ENCODE measurements at regions not wholly inside any gene's neighbourhood (a gene's known extent, or its start where the extent isn't known, plus 50 kb on each side); places are given as distances from the start of the nearest gene placed in this dataset.
A peak's percentile ranks its signal among the peaks of the same experiment; 100 is the strongest.

DNA sequence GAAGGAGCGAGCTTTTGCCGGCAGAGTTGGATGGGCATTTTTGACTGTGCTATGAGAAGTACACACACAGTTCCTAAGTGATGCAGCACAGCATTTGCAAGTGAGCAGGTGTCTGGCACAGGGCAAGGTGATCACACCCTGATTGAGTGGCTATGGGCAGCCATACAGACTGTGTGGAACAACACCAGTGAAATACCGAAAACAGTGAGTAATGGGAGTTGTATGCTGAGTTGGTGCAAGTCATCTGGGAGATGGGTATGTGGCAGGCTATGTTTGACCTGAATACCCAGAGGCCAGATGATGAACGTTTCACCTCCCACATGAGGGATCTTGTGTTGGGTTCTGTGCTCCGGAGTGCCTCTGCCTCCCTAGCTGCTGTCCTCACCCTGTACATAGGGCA is 53.5 kb upstream of the TIPARP start:
- DNase-seq: no peak

DNA sequence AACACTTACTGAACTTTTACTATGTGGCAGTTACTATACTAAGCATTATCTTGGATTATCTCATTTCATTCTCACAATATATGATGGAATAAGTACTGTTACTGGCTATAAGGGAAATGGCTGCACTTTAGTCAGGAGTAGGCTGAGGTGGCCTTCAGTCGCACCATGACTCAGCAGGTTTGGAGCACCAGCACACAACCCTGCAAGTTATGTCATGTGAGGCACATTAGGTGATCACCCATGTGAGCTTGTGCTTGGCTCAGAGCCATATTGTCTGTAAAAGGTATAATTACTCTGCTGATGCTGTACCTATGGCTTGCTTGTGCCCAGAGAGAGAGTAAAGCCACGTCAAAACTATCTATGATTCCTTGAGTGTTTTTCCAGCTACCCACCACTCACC is 54.1 kb upstream of the TIPARP start:
- DNase-seq: peak; percentile 45

DNA sequence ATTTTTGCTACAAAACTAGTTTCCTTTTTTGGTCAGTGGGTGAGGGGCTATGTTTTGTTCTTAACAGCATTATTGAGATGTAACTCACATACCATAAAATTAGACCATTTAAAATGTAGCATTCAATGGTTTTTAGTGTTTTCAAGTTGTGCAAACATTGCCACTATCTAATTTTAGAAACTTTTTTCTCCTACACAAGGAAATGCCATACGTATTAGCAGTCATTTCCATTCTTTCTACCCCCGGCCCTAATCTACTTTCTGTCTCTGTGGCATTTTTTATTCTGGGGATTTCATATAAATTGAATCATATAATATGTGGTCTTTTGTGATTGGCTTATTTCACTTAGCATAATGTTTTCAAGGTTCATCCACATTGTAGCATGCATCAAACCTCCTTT is 55.0 kb upstream of the TIPARP start:
- DNase-seq: no peak

DNA sequence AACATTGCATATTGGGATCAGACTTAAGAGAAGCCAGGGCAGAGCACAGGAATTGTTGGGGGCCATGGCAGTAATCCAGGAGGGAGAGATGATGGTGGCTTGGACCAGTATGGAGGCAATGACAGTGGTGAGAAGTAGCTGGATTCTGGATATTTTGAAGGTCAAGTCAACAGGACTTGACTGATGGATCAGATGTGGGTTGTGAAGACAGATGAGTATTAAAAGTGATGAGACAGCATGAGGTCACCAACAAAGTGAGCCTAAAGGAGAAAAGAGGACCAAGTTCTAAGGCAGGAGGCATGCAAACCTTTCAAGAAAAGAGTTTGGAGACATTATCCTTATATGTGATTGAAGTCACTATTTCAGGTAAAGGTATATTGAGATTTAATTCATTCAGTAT is 56.6 kb upstream of the TIPARP start:
- DNase-seq: no peak

DNA sequence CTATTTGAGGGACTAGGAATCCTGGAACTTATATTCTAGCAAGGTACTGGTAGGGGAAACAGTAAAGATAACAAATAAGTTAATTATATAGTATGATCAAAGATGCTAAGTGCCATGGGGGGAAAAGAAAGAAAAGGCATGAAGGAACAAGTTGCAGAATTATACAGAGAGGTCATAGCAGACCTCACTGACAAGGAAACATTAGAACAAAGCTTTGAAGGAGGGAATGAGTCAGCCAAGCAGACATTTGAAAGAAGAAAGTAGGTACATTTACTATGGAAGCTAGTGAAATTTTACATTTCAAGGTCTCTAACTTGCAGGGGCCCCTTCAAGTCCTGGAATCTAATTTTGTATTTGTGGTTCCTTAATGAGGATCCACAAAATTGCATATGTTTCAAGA is 57.2 kb upstream of the TIPARP start:
- DNase-seq: no peak

DNA sequence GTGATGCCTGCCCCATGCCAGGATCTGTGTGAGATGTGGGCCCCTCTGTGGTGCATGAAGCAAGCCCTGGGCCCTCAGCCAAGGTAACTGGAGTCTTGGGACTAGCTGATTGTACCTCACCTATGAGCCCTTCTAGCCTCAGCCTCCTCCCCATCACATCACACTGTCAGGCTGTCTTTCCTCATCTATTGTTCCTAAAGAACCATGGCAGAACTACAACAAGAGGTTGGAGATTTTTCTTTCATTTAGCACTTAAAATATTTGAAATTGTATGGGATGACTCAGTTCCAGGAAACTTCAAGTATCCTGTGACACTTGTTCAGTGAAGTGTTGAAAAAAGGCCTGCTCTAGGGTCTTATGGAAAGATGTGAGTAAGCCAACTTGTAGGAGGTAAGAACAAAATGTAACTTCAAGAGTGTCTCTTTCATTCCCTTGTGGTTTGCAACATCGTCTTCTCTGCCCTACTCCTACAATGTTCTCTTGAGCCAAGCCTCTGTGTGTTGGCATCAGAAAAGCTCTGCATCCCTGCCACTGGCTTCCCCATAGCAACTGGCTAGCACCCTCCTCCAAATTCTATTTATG is 58.7 kb upstream of the TIPARP start:
- no peak for DNase-seq

DNA sequence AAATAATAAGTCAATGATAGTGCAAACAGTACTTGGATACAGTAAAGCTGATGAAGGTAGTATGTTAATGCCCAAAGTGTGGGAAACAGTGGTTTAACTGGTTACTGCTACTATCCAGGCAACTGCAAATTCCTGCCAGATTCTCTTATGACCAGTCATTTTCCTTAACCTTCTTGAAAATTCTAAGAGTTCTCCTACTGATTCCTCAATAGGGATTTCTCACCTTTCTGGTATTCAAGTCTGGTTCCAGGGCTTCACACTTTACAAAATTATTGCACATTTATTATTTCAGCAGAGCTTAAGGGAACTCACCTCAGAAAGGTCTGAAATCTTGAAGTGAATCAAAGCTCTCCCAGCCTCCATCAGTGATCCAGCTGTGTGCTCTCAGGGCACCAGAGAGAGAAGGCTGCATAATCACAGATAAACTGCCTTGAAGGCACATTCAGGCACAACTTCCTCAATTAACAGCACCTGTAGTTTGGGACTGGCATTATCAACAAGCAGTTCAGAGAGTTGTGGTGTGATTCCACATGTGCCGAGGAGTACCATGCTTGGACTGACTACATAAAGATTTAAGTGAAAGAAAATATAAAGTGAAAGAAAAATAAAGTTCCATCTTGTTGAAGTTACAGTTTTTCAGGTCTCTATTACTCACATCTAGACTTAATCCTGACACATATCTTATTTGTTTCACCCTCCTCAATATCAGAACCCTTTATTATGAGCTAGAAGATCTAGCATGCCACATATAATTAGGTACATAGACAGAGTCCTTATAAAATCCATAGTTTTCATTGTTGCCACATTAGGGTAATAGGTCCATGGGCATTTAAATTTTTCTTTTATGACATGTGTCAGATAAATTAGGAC is 59.5 kb upstream of the TIPARP start:
- DNase-seq: peak; percentile 5

DNA sequence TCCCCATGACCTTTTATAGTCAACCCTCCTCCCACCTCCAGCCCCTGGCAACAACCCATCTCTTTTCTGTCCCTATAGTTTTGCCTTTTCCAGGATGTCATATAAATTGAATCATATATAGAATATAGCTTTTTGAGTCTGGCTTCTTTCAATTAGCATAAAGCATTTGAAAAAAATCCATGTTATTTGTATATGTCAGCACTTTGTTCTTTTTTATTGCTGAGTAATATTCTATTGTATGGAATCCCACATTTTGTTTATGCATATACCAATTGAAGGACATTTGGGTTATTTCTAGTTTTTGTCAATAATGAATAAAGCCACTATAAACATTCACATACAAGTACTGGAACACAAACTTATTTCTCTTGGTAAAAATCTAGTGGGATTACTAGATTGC is 58.0 kb upstream of the SSR3 start:
- no peak for DNase-seq

DNA sequence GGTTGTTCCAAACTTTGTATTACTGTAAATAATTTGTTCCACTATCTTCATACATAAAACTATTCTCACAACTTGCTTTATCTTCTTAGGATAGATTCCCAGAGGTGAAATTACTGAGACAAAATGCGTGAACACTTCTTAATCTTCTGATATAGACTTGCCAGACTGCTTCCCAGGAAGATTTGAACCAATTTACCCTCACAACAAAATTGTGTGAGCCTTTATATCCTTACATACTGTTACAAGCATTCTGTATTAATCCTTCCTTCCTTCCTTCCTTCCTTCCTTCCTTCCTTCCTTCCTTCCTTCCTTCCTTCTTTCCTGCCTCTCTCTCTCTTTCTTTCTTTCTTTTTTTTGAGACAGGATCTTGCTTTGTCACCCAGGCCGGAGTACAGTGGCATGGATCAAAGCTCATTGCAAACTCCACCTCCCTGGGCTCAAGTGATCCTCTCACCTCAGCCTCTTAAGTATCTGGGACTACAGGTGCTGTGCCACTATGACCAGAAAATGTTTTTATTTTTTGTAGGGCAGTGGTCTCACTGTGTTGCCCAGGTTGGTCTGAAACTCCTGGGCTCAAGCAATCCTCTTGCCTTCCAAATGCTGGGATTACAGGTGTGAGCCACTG is 57.1 kb upstream of the SSR3 start:
- no peak for DNase-seq

DNA sequence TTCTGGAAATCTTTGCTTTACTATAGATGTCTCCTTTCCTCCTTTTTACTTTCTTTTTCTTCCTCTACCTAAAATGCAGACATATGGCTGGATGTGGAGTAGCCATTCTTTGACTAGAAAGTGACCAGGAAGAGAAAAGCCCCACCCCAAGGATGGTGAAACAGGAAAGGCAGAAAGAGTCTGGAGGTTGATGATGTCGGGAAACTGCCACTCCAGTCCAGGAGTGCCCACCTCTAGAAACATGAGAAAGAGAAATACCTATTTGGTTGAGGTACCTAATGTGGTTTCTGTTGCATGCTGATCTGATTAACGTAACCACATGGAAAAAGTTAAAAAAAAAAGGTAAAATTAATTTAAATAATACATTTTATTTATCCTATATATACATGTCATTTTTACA is 55.2 kb upstream of the SSR3 start:
- no peak for DNase-seq

DNA sequence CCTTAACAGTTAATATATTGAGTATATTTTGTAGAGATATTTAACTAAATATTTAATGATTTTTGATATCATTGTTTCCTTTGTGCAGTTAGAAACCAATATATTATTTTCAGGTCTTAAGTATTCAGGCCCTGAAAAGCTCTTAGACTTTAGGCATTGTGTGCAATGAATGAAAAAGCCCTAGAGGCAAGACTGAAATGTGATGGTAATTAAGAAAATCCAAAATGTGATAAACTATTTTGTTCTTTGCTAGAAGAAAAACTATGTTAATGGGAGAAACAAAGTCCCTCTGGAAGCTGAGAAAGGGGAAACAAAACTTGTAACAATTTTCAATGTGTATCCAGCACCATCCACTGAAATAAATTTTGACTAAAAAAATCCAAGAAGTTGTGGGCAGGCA is 54.6 kb upstream of the SSR3 start:
- DNase-seq: no peak

DNA sequence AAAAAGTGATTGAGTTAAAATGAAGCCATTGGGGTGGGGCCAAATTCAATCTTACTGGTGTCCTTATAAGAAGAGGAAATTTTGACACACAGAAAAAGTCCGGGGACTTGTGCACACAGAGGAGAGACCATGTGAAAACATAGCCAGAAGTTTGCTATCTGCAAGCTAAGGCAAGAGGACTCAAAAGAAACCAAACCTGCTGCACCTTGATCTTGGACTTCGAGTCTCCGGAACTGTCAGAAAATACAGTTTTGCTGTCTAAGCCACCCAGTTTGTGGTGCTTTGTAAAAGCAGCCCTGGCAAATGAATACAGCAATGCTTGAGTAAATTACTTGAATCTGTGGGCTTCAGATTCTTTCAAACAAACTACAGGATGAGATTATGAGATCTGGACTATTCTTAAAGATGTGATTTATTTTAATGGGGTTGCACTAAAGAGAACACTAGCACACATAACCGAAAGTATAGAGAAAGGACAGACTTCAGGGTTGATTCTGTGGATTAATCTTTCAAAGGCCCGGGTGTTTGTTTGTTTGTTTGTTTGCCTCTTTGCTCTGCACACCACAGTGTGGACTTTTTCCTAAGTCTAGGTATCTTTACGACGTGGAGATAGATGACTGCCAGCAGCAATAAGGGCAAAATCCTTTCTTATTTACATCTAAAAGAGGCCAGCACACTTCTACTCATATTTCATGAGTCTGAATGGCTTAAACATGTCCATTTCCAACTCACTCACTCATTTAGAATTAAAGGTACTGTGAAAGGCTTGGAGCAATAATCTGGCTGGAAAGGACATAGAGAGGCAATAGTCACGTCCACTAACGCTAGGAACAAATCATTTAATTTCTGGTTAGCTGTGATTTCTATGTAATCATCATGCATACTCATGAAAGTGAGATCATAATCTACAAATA is 53.9 kb upstream of the SSR3 start:
- no peak for DNase-seq

DNA sequence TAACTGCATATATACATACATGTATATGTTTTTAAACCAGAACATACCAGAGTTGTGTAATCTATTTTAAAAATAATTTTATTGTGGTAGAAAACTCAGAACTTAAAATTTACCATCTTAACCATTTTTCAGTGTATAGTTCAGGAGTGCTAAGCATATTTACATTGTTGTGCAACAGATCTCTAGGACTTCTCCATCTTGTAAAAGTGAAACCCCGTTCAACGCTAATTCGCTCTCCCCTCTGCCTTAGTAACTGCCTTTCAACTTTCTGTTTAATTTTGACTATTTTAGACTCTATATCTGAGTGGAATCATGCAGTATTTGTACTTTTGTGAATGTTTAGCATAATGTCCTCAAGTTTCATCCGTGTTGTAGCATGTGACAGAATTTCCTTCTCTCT is 51.8 kb upstream of the SSR3 start:
- peak; percentile 16 for DNase-seq

DNA sequence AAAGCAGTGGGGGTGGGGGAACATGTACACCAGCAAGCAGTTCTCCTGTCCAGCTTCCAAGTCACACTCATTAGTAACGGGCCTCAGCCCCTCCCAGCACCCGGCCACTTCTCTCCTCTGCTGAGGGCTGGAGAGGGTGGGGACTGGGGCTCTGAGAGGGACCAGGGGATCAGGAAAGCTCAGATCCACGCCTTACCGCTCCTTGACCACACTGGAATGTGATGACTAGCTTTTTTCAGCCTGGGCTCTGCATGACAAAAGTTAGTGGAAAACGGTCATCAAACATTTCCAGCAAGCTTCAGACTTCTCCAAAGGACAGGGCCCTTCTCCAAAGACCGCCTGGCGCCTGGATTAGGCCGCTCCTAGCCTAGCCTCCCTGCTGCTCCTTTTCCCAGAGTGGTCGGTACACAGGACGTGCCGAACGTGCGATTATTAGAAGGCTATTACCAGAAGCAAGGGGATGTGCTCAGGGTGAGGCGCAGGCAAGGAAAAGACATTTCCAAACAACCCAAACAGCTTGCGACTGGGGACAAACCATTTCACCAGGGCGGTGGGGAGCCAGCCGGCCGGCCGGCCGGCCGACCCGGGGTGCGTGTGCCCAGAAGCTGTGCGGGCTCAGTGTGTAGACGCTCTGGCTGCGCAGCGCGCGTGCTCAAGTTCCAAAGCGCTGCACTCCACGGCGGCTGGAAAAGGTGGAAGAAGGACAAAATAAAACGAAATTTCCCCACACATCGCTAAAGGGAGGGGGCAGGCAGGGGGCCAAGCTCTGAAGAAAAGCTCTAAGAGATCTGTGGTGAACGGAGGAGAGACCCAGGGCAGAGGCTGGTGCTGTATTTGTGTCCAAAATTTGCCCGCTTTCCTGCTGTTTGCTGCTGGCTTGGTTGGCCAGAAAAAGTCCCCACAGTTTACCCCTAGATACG is 51.0 kb upstream of the SSR3 start:
- DNase-seq: peak; percentile 30

DNA sequence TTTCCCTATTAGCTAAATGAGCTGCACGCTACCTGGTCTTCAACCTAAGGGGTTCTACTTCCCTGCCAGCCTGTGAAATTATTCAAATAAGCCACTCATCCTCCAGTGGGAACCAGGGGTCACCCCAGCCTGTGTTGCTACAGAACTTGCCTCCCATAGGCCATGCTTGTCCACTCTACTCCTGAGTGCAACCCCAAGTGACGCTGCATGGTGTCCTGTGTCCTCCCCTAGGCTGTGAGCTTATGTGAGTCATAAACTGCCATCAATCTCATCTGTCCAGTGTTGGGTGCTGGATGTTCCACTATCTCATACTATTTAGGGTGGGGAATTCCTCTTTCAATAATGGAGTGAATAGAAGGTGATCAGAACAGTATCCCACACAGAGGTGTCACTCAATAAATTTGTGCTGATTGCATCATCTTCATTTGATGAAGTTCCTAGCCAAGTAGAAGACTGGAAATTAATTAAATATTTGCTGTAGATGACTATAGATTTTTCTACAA is 49.8 kb upstream of the SSR3 start:
- DNase-seq: no peak
